HepG2 (cell line): ENCODE measurements at regions not wholly inside any gene's neighbourhood (a gene's known extent, or its start where the extent isn't known, plus 50 kb on each side); places are given as distances from the start of the nearest gene placed in this dataset.

Source experiments
- ATAC-seq: fragments of 200-7000 bp; cut with Tn5 transposase; 3 replicates; pipeline ENCODE4 v1.9.1; 2020; ENCODE audit warnings: mild to moderate bottlenecking, moderate library complexity
- BruUV-seq: library from RNA; stranded (reverse); fragments of 400-500 nt; replicated peaks from 2 replicates; lab custom pipeline; 2021; lab: Mats Ljungman, UMichigan
- CTCF ChIA-PET: fragments of 300-600 bp; formaldehyde crosslinking; extraction: SDS; loops from one replicate; lab custom pipeline; 2021; ENCODE audit warnings: low total read pairs, inconsistent platforms, low intra/inter-chr PET ratio; lab: Yijun Ruan, JAX
- POLR2A ChIA-PET: fragments of 350-600 bp; sonication (Branson Sonifier 250); formaldehyde crosslinking; loops from one replicate; lab custom pipeline; 2020; ENCODE audit warnings: antibody characterized with exemption, inconsistent platforms; lab: Yijun Ruan, JAX
- DNase-seq: peaks from one replicate; pipeline ENCODE4 v3.0.0-alpha.2; 2015; ENCODE audit warnings: low spot score
- FAIRE-seq: peaks from 3 replicates; lab custom pipeline; 2011; peaks lifted over from hg19 to GRCh38; lab: Jason Lieb, UNC
- H2AFZ ChIP-seq: one replicate; pipeline ENCODE4 v1.6.1; 2011; ENCODE audit warnings: low read length, inconsistent platforms
- H3K27ac ChIP-seq: fragments of 300-600 bp; 3 replicates; pipeline ENCODE4 v1.8.0; 2011; ENCODE audit warnings: mixed run types, mild to moderate bottlenecking, mixed read lengths, low read length, inconsistent platforms; ENCODE audit not compliant: insufficient read depth; ENCODE audit errors: extremely low read length
- H3K27me3 ChIP-seq, 2 experiments: fragments of 200-600 bp in 1 of 2; 2 replicates in 1 of 2; 3 replicates in 1 of 2; pipeline versions ENCODE4 v1.6.0 to v1.8.0; 2011; ENCODE audit warnings: low read length in 2 of 2, mild to moderate bottlenecking in 2 of 2, moderate library complexity in 2 of 2, inconsistent platforms in 1 of 2; ENCODE audit not compliant: insufficient read depth in 2 of 2, control insufficient read depth in 1 of 2
- H3K36me3 ChIP-seq, 2 experiments: fragments of 200-600 bp in 1 of 2; replicated peaks in 1 of 2; 2 replicates in 1 of 2; 3 replicates in 1 of 2; pipeline versions ENCODE4 v1.5.1 to v1.8.0; 2011; ENCODE audit warnings: low read length in 2 of 2, inconsistent platforms in 1 of 2; ENCODE audit not compliant: insufficient read depth in 2 of 2, control insufficient read depth in 1 of 2
- H3K4me1 ChIP-seq: 2 replicates; pipeline ENCODE4 v1.5.1; 2012; ENCODE audit warnings: low read length, inconsistent platforms; ENCODE audit not compliant: insufficient read depth
- H3K4me2 ChIP-seq: 2 replicates; pipeline ENCODE4 v1.6.0; 2011; ENCODE audit warnings: low read depth, low read length, inconsistent platforms
- H3K4me3 ChIP-seq, 3 experiments: fragments of 200-600 bp in 1 of 3; sonication (generic), shearing (Covaris generic) in 1 of 3; replicated peaks in 1 of 3; 2 replicates each; pipeline ENCODE4 v1.5.1; 2011 to 2016; ENCODE audit warnings: low read length in 3 of 3, inconsistent platforms in 2 of 3, low read depth in 2 of 3, mild to moderate bottlenecking in 2 of 3, control low read depth in 1 of 3, mixed read lengths in 1 of 3; ENCODE audit not compliant: insufficient read depth in 1 of 3
- H3K79me2 ChIP-seq: one replicate; pipeline ENCODE4 v1.6.1; 2011; ENCODE audit warnings: low read length, inconsistent platforms; ENCODE audit not compliant: insufficient read depth
- H3K9ac ChIP-seq: 2 replicates; pipeline ENCODE4 v1.6.0; 2011; ENCODE audit warnings: mild to moderate bottlenecking, low read depth, low read length, inconsistent platforms; ENCODE audit not compliant: insufficient read depth
- H3K9me3 ChIP-seq: 2 replicates; pipeline ENCODE4 v1.5.1; 2012; ENCODE audit warnings: mild to moderate bottlenecking, low read length
- H4K20me1 ChIP-seq: 2 replicates; pipeline ENCODE4 v1.6.0; 2011; ENCODE audit warnings: inconsistent platforms, mild to moderate bottlenecking, low read length, moderate library complexity; ENCODE audit not compliant: insufficient read depth
- ATF1 ChIP-seq: IDR thresholded peaks from 2 replicates; pipeline ENCODE4 v1.6.1; 2016; ENCODE audit warnings: mild to moderate bottlenecking, control low read depth
- HMG20A ChIP-seq: IDR thresholded peaks from 2 replicates; pipeline ENCODE4 v1.6.1; 2016; ENCODE audit warnings: borderline replicate concordance
- HOXD1 ChIP-seq: sonication (generic); formaldehyde crosslinking; IDR thresholded peaks from 2 replicates; pipeline ENCODE4 v1.5.0; 2020; ENCODE audit warnings: missing genetic modification reagents
- KMT2A ChIP-seq: sonication (generic); formaldehyde crosslinking; IDR thresholded peaks from 2 replicates; pipeline ENCODE4 v1.4.0; 2020; ENCODE audit warnings: missing genetic modification reagents
- MTA1 ChIP-seq: sonication (generic); formaldehyde crosslinking; IDR thresholded peaks from 2 replicates; pipeline ENCODE4 v1.4.0; 2020; ENCODE audit warnings: missing genetic modification reagents, mild to moderate bottlenecking, borderline replicate concordance
- NCOA2 ChIP-seq: sonication (generic); formaldehyde crosslinking; IDR thresholded peaks from 2 replicates; pipeline ENCODE4 v1.8.0; 2022; ENCODE audit warnings: inconsistent platforms
- RXRA ChIP-seq: sonication (generic); formaldehyde crosslinking; IDR thresholded peaks from 2 replicates; pipeline ENCODE4 v1.5.1; 2020; ENCODE audit warnings: missing genetic modification reagents
- SNAPC2 ChIP-seq: sonication (generic); formaldehyde crosslinking; IDR thresholded peaks from 2 replicates; pipeline ENCODE4 v1.8.1; 2022; ENCODE audit warnings: mild to moderate bottlenecking, missing genetic modification reagents
- TBX2 ChIP-seq: sonication (generic); formaldehyde crosslinking; IDR thresholded peaks from 2 replicates; pipeline ENCODE4 v1.5.0; 2020; ENCODE audit warnings: missing genetic modification reagents, mild to moderate bottlenecking, borderline replicate concordance
- ZMYM3 ChIP-seq: sonication (generic); formaldehyde crosslinking; IDR thresholded peaks from 2 replicates; pipeline ENCODE4 v1.5.1; 2020; ENCODE audit warnings: mild to moderate bottlenecking, missing genetic modification reagents
- ZNF275 ChIP-seq: sonication (generic); formaldehyde crosslinking; IDR thresholded peaks from 2 replicates; pipeline ENCODE4 v1.8.0; 2022; ENCODE audit warnings: missing genetic modification reagents, mild to moderate bottlenecking, inconsistent platforms, borderline replicate concordance
- ZNF280D ChIP-seq: sonication (generic); formaldehyde crosslinking; IDR thresholded peaks from 2 replicates; pipeline ENCODE4 v1.5.1; 2020; ENCODE audit warnings: mild to moderate bottlenecking, missing genetic modification reagents
- ZNF530 ChIP-seq: sonication (generic); formaldehyde crosslinking; IDR thresholded peaks from 2 replicates; pipeline ENCODE4 v1.5.0; 2020; ENCODE audit warnings: low read depth, mild to moderate bottlenecking, missing genetic modification reagents
- ZNF672 ChIP-seq: sonication (generic); formaldehyde crosslinking; IDR thresholded peaks from 2 replicates; pipeline ENCODE4 v1.8.1; 2022; ENCODE audit warnings: missing genetic modification reagents
- ZNF7 ChIP-seq: IDR thresholded peaks from 2 replicates; pipeline ENCODE4 v1.6.1; 2016; ENCODE audit warnings: missing biosample characterization, missing genetic modification reagents
- WGBS: methylation state at CpG from one replicate; pipeline ENCODE4 v1.1.6; 2017; ENCODE audit warnings: low lambda C conversion rate; 5-methylcytosine and 5-hydroxymethylcytosine counted together
- in situ Hi-C: cut with HindIII; loops from 2 replicates; pipeline ENCODE4 v1.10.0; 2017; ENCODE audit warnings: low pct_unique_long_range_greater_than_20kb; ENCODE audit not compliant: extremely low pct_ligation_motif_present
- intact Hi-C: fragments of 100-400 bp; cut with micrococcal nuclease; formaldehyde crosslinking; loops from one replicate; pipeline ENCODE4 v1.10.0; 2022; ENCODE audit not compliant: unreplicated experiment

- DNase-seq (no peak), FAIRE-seq (no peak), ATAC-seq (no peak)
- no peaks in the 10 kb centered on the region for H3K9me3 ChIP-seq
- intact Hi-C loops (no loop called here), in situ Hi-C loops (no loop called here)
- POLR2A ChIA-PET = no interaction called here
- H3K4me1 ChIP-seq = no peaks in the 10 kb centered on the region
- no peak overlapping the region for H3K4me3 ChIP-seq
- H2AFZ ChIP-seq = no peak overlapping the region
- H3K9ac ChIP-seq = no peak overlapping the region
- TF ChIP-seq ZMYM3 = no peak
- TF ChIP-seq ZNF7 = no peak
- no peak for TF ChIP-seq HMG20A (CRISPR knock-in tag)
- no peak for TF ChIP-seq ZNF530 (CRISPR knock-in tag)
- TF ChIP-seq ATF1 = no peak
- TF ChIP-seq SNAPC2 = no peak
- no peak for TF ChIP-seq TBX2 (CRISPR knock-in tag)
- TF ChIP-seq RXRA (CRISPR knock-in tag) = no peak
- TF ChIP-seq ZNF275 (CRISPR knock-in tag) = no peak
- no peak for TF ChIP-seq HOXD1 (CRISPR knock-in tag)
- TF ChIP-seq KMT2A (CRISPR knock-in tag) = no peak
- TF ChIP-seq ZNF280D (CRISPR knock-in tag) = no peak
- no peak for TF ChIP-seq NCOA2 (CRISPR knock-in tag)
- no peak for TF ChIP-seq MTA1 (CRISPR knock-in tag)
- no peak for TF ChIP-seq ZNF672 (CRISPR knock-in tag)
- no peak overlapping the region for H3K4me2 ChIP-seq
- CTCF ChIA-PET = no interaction called here
- H3K27me3 ChIP-seq = no peaks in the 10 kb centered on the region
- no TSS peak for BruUV-seq
- WGBS = 14% methylated on average over 1 of the region's 1 CpG
- no peak overlapping the region for H3K27ac ChIP-seq
- H4K20me1 ChIP-seq = no peaks in the 10 kb centered on the region
- H3K79me2 ChIP-seq = no peaks in the 10 kb centered on the region
- H3K36me3 ChIP-seq = no peaks in the 10 kb centered on the region
Measured at GRCh38 chr11:10374386-10374785, 69.5 kb downstream of the ADM start.
